HepG2 (cell line): ENCODE measurements at regions not wholly inside any gene's neighbourhood (a gene's known extent, or its start where the extent isn't known, plus 50 kb on each side); places are given as distances from the start of the nearest gene placed in this dataset.

Experiments used
- ATAC-seq: fragments of 200-7000 bp; cut with Tn5 transposase; 3 replicates; pipeline ENCODE4 v1.9.1; 2020; ENCODE audit warnings: mild to moderate bottlenecking, moderate library complexity
- BruUV-seq: library from RNA; stranded (reverse); fragments of 400-500 nt; replicated peaks from 2 replicates; lab custom pipeline; 2021; lab: Mats Ljungman, UMichigan
- CTCF ChIA-PET: fragments of 300-600 bp; formaldehyde crosslinking; extraction: SDS; loops from one replicate; lab custom pipeline; 2021; ENCODE audit warnings: low total read pairs, inconsistent platforms, low intra/inter-chr PET ratio; lab: Yijun Ruan, JAX
- POLR2A ChIA-PET: fragments of 350-600 bp; sonication (Branson Sonifier 250); formaldehyde crosslinking; loops from one replicate; lab custom pipeline; 2020; ENCODE audit warnings: antibody characterized with exemption, inconsistent platforms; lab: Yijun Ruan, JAX
- DNase-seq: peaks from one replicate; pipeline ENCODE4 v3.0.0-alpha.2; 2015; ENCODE audit warnings: low spot score
- FAIRE-seq: peaks from 3 replicates; lab custom pipeline; 2011; peaks lifted over from hg19 to GRCh38; lab: Jason Lieb, UNC
- H2AFZ ChIP-seq: one replicate; pipeline ENCODE4 v1.6.1; 2011; ENCODE audit warnings: low read length, inconsistent platforms
- H3K27ac ChIP-seq: fragments of 300-600 bp; 3 replicates; pipeline ENCODE4 v1.8.0; 2011; ENCODE audit warnings: mixed run types, mild to moderate bottlenecking, mixed read lengths, low read length, inconsistent platforms; ENCODE audit not compliant: insufficient read depth; ENCODE audit errors: extremely low read length
- H3K27me3 ChIP-seq, 2 experiments: fragments of 200-600 bp in 1 of 2; 2 replicates in 1 of 2; 3 replicates in 1 of 2; pipeline versions ENCODE4 v1.6.0 to v1.8.0; 2011; ENCODE audit warnings: low read length in 2 of 2, mild to moderate bottlenecking in 2 of 2, moderate library complexity in 2 of 2, inconsistent platforms in 1 of 2; ENCODE audit not compliant: insufficient read depth in 2 of 2, control insufficient read depth in 1 of 2
- H3K36me3 ChIP-seq, 2 experiments: fragments of 200-600 bp in 1 of 2; replicated peaks in 1 of 2; 2 replicates in 1 of 2; 3 replicates in 1 of 2; pipeline versions ENCODE4 v1.5.1 to v1.8.0; 2011; ENCODE audit warnings: low read length in 2 of 2, inconsistent platforms in 1 of 2; ENCODE audit not compliant: insufficient read depth in 2 of 2, control insufficient read depth in 1 of 2
- H3K4me1 ChIP-seq: 2 replicates; pipeline ENCODE4 v1.5.1; 2012; ENCODE audit warnings: low read length, inconsistent platforms; ENCODE audit not compliant: insufficient read depth
- H3K4me2 ChIP-seq: 2 replicates; pipeline ENCODE4 v1.6.0; 2011; ENCODE audit warnings: low read depth, low read length, inconsistent platforms
- H3K4me3 ChIP-seq, 3 experiments: fragments of 200-600 bp in 1 of 3; sonication (generic), shearing (Covaris generic) in 1 of 3; replicated peaks in 1 of 3; 2 replicates each; pipeline ENCODE4 v1.5.1; 2011 to 2016; ENCODE audit warnings: low read length in 3 of 3, inconsistent platforms in 2 of 3, low read depth in 2 of 3, mild to moderate bottlenecking in 2 of 3, control low read depth in 1 of 3, mixed read lengths in 1 of 3; ENCODE audit not compliant: insufficient read depth in 1 of 3
- H3K79me2 ChIP-seq: one replicate; pipeline ENCODE4 v1.6.1; 2011; ENCODE audit warnings: low read length, inconsistent platforms; ENCODE audit not compliant: insufficient read depth
- H3K9ac ChIP-seq: 2 replicates; pipeline ENCODE4 v1.6.0; 2011; ENCODE audit warnings: mild to moderate bottlenecking, low read depth, low read length, inconsistent platforms; ENCODE audit not compliant: insufficient read depth
- H3K9me3 ChIP-seq: 2 replicates; pipeline ENCODE4 v1.5.1; 2012; ENCODE audit warnings: mild to moderate bottlenecking, low read length
- H4K20me1 ChIP-seq: 2 replicates; pipeline ENCODE4 v1.6.0; 2011; ENCODE audit warnings: inconsistent platforms, mild to moderate bottlenecking, low read length, moderate library complexity; ENCODE audit not compliant: insufficient read depth
- AKAP8 ChIP-seq: sonication (generic); formaldehyde crosslinking; IDR thresholded peaks from 2 replicates; pipeline ENCODE4 v1.5.1; 2020; ENCODE audit warnings: mild to moderate bottlenecking, missing genetic modification reagents
- ATF7 ChIP-seq, 2 experiments: fragments of 450-650 bp in 1 of 2; sonication (generic) in 1 of 2; formaldehyde crosslinking in 1 of 2; IDR thresholded peaks; 2 replicates each; pipeline versions ENCODE4 v1.4.0 to v1.6.1; 2016 to 2020; ENCODE audit warnings: antibody characterized with exemption in 1 of 2, mild to moderate bottlenecking in 1 of 2, missing genetic modification reagents in 1 of 2
- ELF4 ChIP-seq: sonication (generic); formaldehyde crosslinking; IDR thresholded peaks from 2 replicates; pipeline ENCODE4 v1.5.0; 2020; ENCODE audit warnings: missing genetic modification reagents, mild to moderate bottlenecking, moderate library complexity, borderline replicate concordance
- FOSL2 ChIP-seq: sonication (generic); formaldehyde crosslinking; IDR thresholded peaks from 2 replicates; pipeline ENCODE4 v1.4.0; 2020; ENCODE audit warnings: missing genetic modification reagents
- FOXP1 ChIP-seq, 2 experiments: fragments of 450-650 bp in 1 of 2; IDR thresholded peaks; 2 replicates each; pipeline ENCODE4 v1.6.1; 2017 to 2018; ENCODE audit warnings: antibody characterized with exemption in 1 of 2
- HOXD1 ChIP-seq: sonication (generic); formaldehyde crosslinking; IDR thresholded peaks from 2 replicates; pipeline ENCODE4 v1.5.0; 2020; ENCODE audit warnings: missing genetic modification reagents
- POGZ ChIP-seq: sonication (generic); formaldehyde crosslinking; IDR thresholded peaks from 2 replicates; pipeline ENCODE4 v1.4.0; 2020; ENCODE audit warnings: mild to moderate bottlenecking, missing genetic modification reagents
- RXRA ChIP-seq: sonication (generic); formaldehyde crosslinking; IDR thresholded peaks from 2 replicates; pipeline ENCODE4 v1.5.1; 2020; ENCODE audit warnings: missing genetic modification reagents
- SMAD9 ChIP-seq: sonication (generic); formaldehyde crosslinking; IDR thresholded peaks from 2 replicates; pipeline ENCODE4 v1.5.1; 2020; ENCODE audit warnings: mild to moderate bottlenecking, missing genetic modification reagents
- SMARCC2 ChIP-seq: fragments of 450-650 bp; IDR thresholded peaks from 2 replicates; pipeline ENCODE4 v1.6.1; 2017; ENCODE audit warnings: antibody characterized with exemption, mild to moderate bottlenecking
- SYNCRIP ChIP-seq: fragments of 200-400 bp; formaldehyde crosslinking; IDR thresholded peaks from 2 replicates; pipeline ENCODE4 v1.6.1; 2018; ENCODE audit warnings: mild to moderate bottlenecking, low read depth, low read length; ENCODE audit not compliant: insufficient read depth
- ZBTB20 ChIP-seq: sonication (generic); formaldehyde crosslinking; IDR thresholded peaks from 2 replicates; pipeline ENCODE4 v1.8.1; 2023; ENCODE audit warnings: missing genetic modification reagents, low read depth, mild to moderate bottlenecking, borderline replicate concordance
- ZNF644 ChIP-seq: IDR thresholded peaks from 2 replicates; pipeline ENCODE4 v1.6.1; 2016; ENCODE audit warnings: low read depth
- ZNF737 ChIP-seq: sonication (generic); formaldehyde crosslinking; IDR thresholded peaks from 2 replicates; pipeline ENCODE4 v1.5.0; 2020; ENCODE audit warnings: missing genetic modification reagents, mild to moderate bottlenecking, borderline replicate concordance
- ZNF747 ChIP-seq: sonication (generic); formaldehyde crosslinking; IDR thresholded peaks from 2 replicates; pipeline ENCODE4 v1.8.1; 2023; ENCODE audit warnings: missing genetic modification reagents, mild to moderate bottlenecking, borderline replicate concordance
- ZNF768 ChIP-seq: sonication (generic); formaldehyde crosslinking; IDR thresholded peaks from 2 replicates; pipeline ENCODE4 v1.4.0; 2020; ENCODE audit warnings: missing genetic modification reagents
- WGBS: methylation state at CpG from one replicate; pipeline ENCODE4 v1.1.6; 2017; ENCODE audit warnings: low lambda C conversion rate; 5-methylcytosine and 5-hydroxymethylcytosine counted together
- in situ Hi-C: cut with HindIII; loops from 2 replicates; pipeline ENCODE4 v1.10.0; 2017; ENCODE audit warnings: low pct_unique_long_range_greater_than_20kb; ENCODE audit not compliant: extremely low pct_ligation_motif_present
- intact Hi-C: fragments of 100-400 bp; cut with micrococcal nuclease; formaldehyde crosslinking; loops from one replicate; pipeline ENCODE4 v1.10.0; 2022; ENCODE audit not compliant: unreplicated experiment
- TF ChIP-seq, protein P1 (sequence below): sonication (generic); formaldehyde crosslinking; IDR thresholded peaks from 2 replicates; pipeline ENCODE4 v1.4.0; 2020; ENCODE audit warnings: mild to moderate bottlenecking, low read depth, missing genetic modification reagents
- TF ChIP-seq, protein P2 (sequence below): sonication (generic); formaldehyde crosslinking; IDR thresholded peaks from 2 replicates; pipeline ENCODE4 v1.5.0; 2020; ENCODE audit warnings: missing genetic modification reagents

DNA sequence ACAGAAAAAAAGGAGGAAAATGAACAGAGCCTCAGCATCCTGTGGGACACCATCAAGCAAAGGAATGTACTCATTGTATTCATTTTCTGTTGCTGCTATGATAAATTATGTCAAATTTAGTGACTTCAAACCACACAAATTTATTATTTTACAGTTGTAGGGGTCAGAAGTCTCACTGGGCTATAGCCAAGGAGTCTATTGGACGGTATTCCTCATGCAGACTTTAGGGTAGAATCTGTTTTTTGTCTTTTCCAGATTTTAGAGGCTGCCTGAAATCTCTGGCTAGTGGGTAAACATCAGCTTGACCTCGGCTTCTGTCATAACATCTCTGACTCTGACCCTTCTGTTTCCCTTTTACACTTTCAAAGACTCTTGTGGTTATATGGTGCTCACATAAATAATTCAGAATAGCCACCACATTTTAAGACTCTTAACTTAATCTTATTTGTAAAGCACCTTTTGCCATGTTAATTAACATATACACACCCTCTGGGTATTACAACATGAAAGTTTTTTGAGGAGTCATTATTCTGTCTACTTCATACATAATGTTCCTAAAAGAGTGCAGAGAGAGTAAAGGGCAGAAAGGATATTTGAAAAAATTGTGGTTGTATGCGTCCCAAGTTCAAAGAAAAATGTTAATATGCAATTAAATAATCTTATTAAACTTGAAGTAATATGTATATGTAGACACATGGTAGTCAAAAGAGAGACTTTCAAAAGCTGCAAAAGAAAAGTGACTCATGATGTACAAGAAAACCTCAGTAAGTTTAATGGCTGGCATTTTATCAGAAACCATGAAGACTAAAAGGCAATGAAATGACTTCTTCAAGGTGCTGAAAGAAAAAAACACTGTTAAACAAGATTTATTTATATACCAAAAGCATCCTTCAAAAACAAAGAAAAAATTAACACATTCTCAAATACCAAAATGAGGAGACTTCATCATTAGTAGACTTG lies 70.8 kb upstream of the MEOX2 start:
- no peaks in the 10 kb centered on the region for H3K79me2 ChIP-seq
- H3K4me3 ChIP-seq: no peak overlapping the region
- H3K4me1 ChIP-seq: no peaks in the 10 kb centered on the region
- ATAC-seq: no peak
- BruUV-seq: no TSS peak
- DNase-seq: no peak
- intact Hi-C loops: no loop called here
- H3K36me3 ChIP-seq: no peaks in the 10 kb centered on the region
- no peak overlapping the region for H3K4me2 ChIP-seq
- H3K9me3 ChIP-seq: peaks cover 32% of the 10 kb centered on the region
- FAIRE-seq: no peak
- no peak for TF ChIP-seq ELF4
- no peak for TF ChIP-seq RXRA (CRISPR knock-in tag)
- no peak for TF ChIP-seq AKAP8 (CRISPR knock-in tag)
- no peak for TF ChIP-seq ATF7 (IDR thresholded peaks at IDR 0.05)
- no peak for TF ChIP-seq ATF7 (CRISPR knock-in tag; IDR thresholded peaks at IDR 0.05)
- no peak for TF ChIP-seq FOXP1 (IDR thresholded peaks at IDR 0.05)
- TF ChIP-seq FOXP1 (CRISPR knock-in tag; IDR thresholded peaks at IDR 0.05): no peak
- no peak for TF ChIP-seq POGZ (CRISPR knock-in tag)
- TF ChIP-seq, protein P1, sequence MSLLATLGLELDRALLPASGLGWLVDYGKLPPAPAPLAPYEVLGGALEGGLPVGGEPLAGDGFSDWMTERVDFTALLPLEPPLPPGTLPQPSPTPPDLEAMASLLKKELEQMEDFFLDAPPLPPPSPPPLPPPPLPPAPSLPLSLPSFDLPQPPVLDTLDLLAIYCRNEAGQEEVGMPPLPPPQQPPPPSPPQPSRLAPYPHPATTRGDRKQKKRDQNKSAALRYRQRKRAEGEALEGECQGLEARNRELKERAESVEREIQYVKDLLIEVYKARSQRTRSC: no peak
- TF ChIP-seq ZBTB20 (CRISPR knock-in tag): no peak
- TF ChIP-seq SMARCC2: no peak
- no peak for TF ChIP-seq ZNF644 (CRISPR knock-in tag)
- no peak for TF ChIP-seq SYNCRIP
- no peak for TF ChIP-seq ZNF747 (CRISPR knock-in tag)
- TF ChIP-seq HOXD1: no peak
- no peak for TF ChIP-seq ZNF768 (CRISPR knock-in tag)
- TF ChIP-seq, protein P2, sequence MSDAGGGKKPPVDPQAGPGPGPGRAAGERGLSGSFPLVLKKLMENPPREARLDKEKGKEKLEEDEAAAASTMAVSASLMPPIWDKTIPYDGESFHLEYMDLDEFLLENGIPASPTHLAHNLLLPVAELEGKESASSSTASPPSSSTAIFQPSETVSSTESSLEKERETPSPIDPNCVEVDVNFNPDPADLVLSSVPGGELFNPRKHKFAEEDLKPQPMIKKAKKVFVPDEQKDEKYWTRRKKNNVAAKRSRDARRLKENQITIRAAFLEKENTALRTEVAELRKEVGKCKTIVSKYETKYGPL (CRISPR knock-in tag): no peak
- no peak for TF ChIP-seq ZNF737 (CRISPR knock-in tag)
- TF ChIP-seq FOSL2 (CRISPR knock-in tag): no peak
- TF ChIP-seq SMAD9: no peak
- TF ChIP-seq, all 625 proteins: peak for 0
- POLR2A ChIA-PET: no interaction called here
- CTCF ChIA-PET: no interaction called here
- no peak overlapping the region for H3K9ac ChIP-seq
- no peaks in the 10 kb centered on the region for H4K20me1 ChIP-seq
- in situ Hi-C loops: no loop called here
- no peaks in the 10 kb centered on the region for H3K27me3 ChIP-seq
- WGBS: 2% methylated on average over 3 of the region's 3 CpGs
- H3K27ac ChIP-seq: no peak overlapping the region
- no peak overlapping the region for H2AFZ ChIP-seq
